ENCODE measurements at regions not wholly inside any gene's neighbourhood (a gene's known extent, or its start where the extent isn't known, plus 50 kb on each side); places are given as distances from the start of the nearest gene placed in this dataset.
"Not testable (repeated sequence)": the region's sequence is repeated elsewhere in the genome, so short reads cannot be mapped to it uniquely, and the experiment has no call there.

- ChIA-PET POLR2A (no interaction called here), CTCF (no interaction called here)
- no peak overlapping the region for H3K27ac Mint-ChIP-seq
- no peak for DNase-seq
- peaks cover 9% of the 10 kb centered on the region for H3K27me3 Mint-ChIP-seq
- peaks cover 3 to 7% of the 10 kb centered on the region in 2 experiments for H3K9me3 ChIP-seq (ENCODE audit: control insufficient read depth in 1 of 2, insufficient read depth in 1 of 2, low read length in 2 of 2)
- no peaks in the 10 kb centered on the region for H3K36me3 ChIP-seq (ENCODE audit: insufficient read depth, low read length)
- intact Hi-C loops (cut with DNase I, micrococcal nuclease) = no loop called here
- H3K4me1 Mint-ChIP-seq (ENCODE audit: low read depth) = peaks cover 5% of the 10 kb centered on the region
- no peak overlapping the region for H3K4me3 ChIP-seq (ENCODE audit: low read length)
- no peak for ATAC-seq (ENCODE audit: poor library complexity)
- no peak for TF ChIP-seq CTCF (IDR thresholded peaks at IDR 0.05)
- H3K4me3 Mint-ChIP-seq = no peak overlapping the region
- no peak overlapping the region for H3K27ac ChIP-seq (ENCODE audit: low read depth in 1 of 2, low read length in 2 of 2)
- H3K27me3 ChIP-seq (ENCODE audit: control insufficient read depth in 1 of 2, insufficient read depth in 2 of 2, low read length in 2 of 2) = peaks cover 0 to 5% of the 10 kb centered on the region in 2 experiments
- no peaks in the 10 kb centered on the region for H3K9me3 Mint-ChIP-seq
- H3K36me3 Mint-ChIP-seq (ENCODE audit: low read depth) = no peaks in the 10 kb centered on the region
- H3K4me1 ChIP-seq (ENCODE audit: insufficient read depth, low read length) = no peaks in the 10 kb centered on the region
Observed at GRCh38 chr12:131231032-131231980, 277.6 kb downstream of the ADGRD1 start.

- H3K4me3 ChIP-seq (ENCODE audit: low read length) = no peak overlapping the region
- H3K27me3 ChIP-seq (ENCODE audit: control insufficient read depth in 1 of 2, insufficient read depth in 2 of 2, low read length in 2 of 2) = peaks cover 0 to 5% of the 10 kb centered on the region in 2 experiments
- TF ChIP-seq CTCF (IDR thresholded peaks at IDR 0.05) = no peak
- ATAC-seq (ENCODE audit: poor library complexity) = no peak
- H3K4me3 Mint-ChIP-seq = no peak overlapping the region
- H3K4me1 ChIP-seq (ENCODE audit: insufficient read depth, low read length) = no peaks in the 10 kb centered on the region
- H3K4me1 Mint-ChIP-seq (ENCODE audit: low read depth) = peaks cover 5% of the 10 kb centered on the region
- peaks cover 3 to 7% of the 10 kb centered on the region in 2 experiments for H3K9me3 ChIP-seq (ENCODE audit: control insufficient read depth in 1 of 2, insufficient read depth in 1 of 2, low read length in 2 of 2)
- H3K27me3 Mint-ChIP-seq = peaks cover 9% of the 10 kb centered on the region
- no peaks in the 10 kb centered on the region for H3K9me3 Mint-ChIP-seq
- H3K27ac ChIP-seq (ENCODE audit: low read depth in 1 of 2, low read length in 2 of 2) = no peak overlapping the region
- ChIA-PET POLR2A (no interaction called here), CTCF (no interaction called here)
- DNase-seq = no peak
- intact Hi-C loops (cut with DNase I, micrococcal nuclease) = no loop called here
- no peaks in the 10 kb centered on the region for H3K36me3 ChIP-seq (ENCODE audit: insufficient read depth, low read length)
- no peak overlapping the region for H3K27ac Mint-ChIP-seq
- H3K36me3 Mint-ChIP-seq (ENCODE audit: low read depth) = no peaks in the 10 kb centered on the region
Observed at GRCh38 chr12:131232036-131232435, 278.3 kb downstream of the ADGRD1 start.

- H3K4me3 ChIP-seq (ENCODE audit: low read length) = not testable (repeated sequence)
Observed at GRCh38 chr12:131232872-131233271, 279.2 kb downstream of the ADGRD1 start.

GRCh38 chr12:131233850-131234789, 280.4 kb downstream of the ADGRD1 start:
- H3K36me3 ChIP-seq (ENCODE audit: insufficient read depth, low read length); POLR2A ChIA-PET; H3K27ac ChIP-seq (ENCODE audit: low read depth in 1 of 2, low read length in 2 of 2); H3K9me3 Mint-ChIP-seq; H3K36me3 Mint-ChIP-seq (ENCODE audit: low read depth); H3K27me3 Mint-ChIP-seq; ATAC-seq (ENCODE audit: poor library complexity); H3K9me3 ChIP-seq (ENCODE audit: control insufficient read depth in 1 of 2, insufficient read depth in 1 of 2, low read length in 2 of 2); H3K4me3 Mint-ChIP-seq; H3K4me1 Mint-ChIP-seq (ENCODE audit: low read depth); DNase-seq; H3K4me3 ChIP-seq (ENCODE audit: low read length); intact Hi-C loops (cut with DNase I, micrococcal nuclease); CTCF ChIA-PET; H3K27me3 ChIP-seq (ENCODE audit: control insufficient read depth in 1 of 2, insufficient read depth in 2 of 2, low read length in 2 of 2); H3K4me1 ChIP-seq (ENCODE audit: insufficient read depth, low read length); H3K27ac Mint-ChIP-seq: not testable (repeated sequence)

More at GRCh38 chr12:131232872-131233271, 279.2 kb downstream of the ADGRD1 start:
- H3K27ac ChIP-seq (ENCODE audit: low read depth in 1 of 2, low read length in 2 of 2); ATAC-seq (ENCODE audit: poor library complexity); H3K4me1 Mint-ChIP-seq (ENCODE audit: low read depth); H3K4me1 ChIP-seq (ENCODE audit: insufficient read depth, low read length); H3K27ac Mint-ChIP-seq; H3K27me3 Mint-ChIP-seq; H3K9me3 Mint-ChIP-seq; intact Hi-C loops (cut with DNase I, micrococcal nuclease); H3K9me3 ChIP-seq (ENCODE audit: control insufficient read depth in 1 of 2, insufficient read depth in 1 of 2, low read length in 2 of 2); H3K36me3 ChIP-seq (ENCODE audit: insufficient read depth, low read length); H3K36me3 Mint-ChIP-seq (ENCODE audit: low read depth); DNase-seq; CTCF ChIA-PET; H3K4me3 Mint-ChIP-seq; H3K27me3 ChIP-seq (ENCODE audit: control insufficient read depth in 1 of 2, insufficient read depth in 2 of 2, low read length in 2 of 2); POLR2A ChIA-PET: not testable (repeated sequence)

- DNase-seq; H3K27ac ChIP-seq (ENCODE audit: low read depth in 1 of 2, low read length in 2 of 2); H3K9me3 Mint-ChIP-seq; H3K4me1 Mint-ChIP-seq (ENCODE audit: low read depth); ATAC-seq (ENCODE audit: poor library complexity); intact Hi-C loops (cut with DNase I, micrococcal nuclease); H3K27ac Mint-ChIP-seq; H3K27me3 ChIP-seq (ENCODE audit: control insufficient read depth in 1 of 2, insufficient read depth in 2 of 2, low read length in 2 of 2); H3K4me1 ChIP-seq (ENCODE audit: insufficient read depth, low read length); H3K4me3 ChIP-seq (ENCODE audit: low read length); POLR2A ChIA-PET; H3K9me3 ChIP-seq (ENCODE audit: control insufficient read depth in 1 of 2, insufficient read depth in 1 of 2, low read length in 2 of 2); H3K4me3 Mint-ChIP-seq; H3K36me3 Mint-ChIP-seq (ENCODE audit: low read depth); H3K27me3 Mint-ChIP-seq; H3K36me3 ChIP-seq (ENCODE audit: insufficient read depth, low read length); CTCF ChIA-PET: not testable (repeated sequence)
Observed at GRCh38 chr12:131234841-131235271, 281.1 kb downstream of the ADGRD1 start.
